GM12878 (cell line): ENCODE measurements at regions not wholly inside any gene's neighbourhood (a gene's known extent, or its start where the extent isn't known, plus 50 kb on each side); places are given as distances from the start of the nearest gene placed in this dataset.

Source experiments
- ATAC-seq: fragments of 200-7000 bp; cut with Tn5 transposase; 3 replicates; pipeline ENCODE4 v1.9.1; 2020; ENCODE audit warnings: mild to moderate bottlenecking, moderate library complexity
- BruUV-seq: library from RNA; stranded (reverse); fragments of 400-500 nt; replicated peaks from 2 replicates; lab custom pipeline; 2021; lab: Mats Ljungman, UMichigan
- CTCF ChIA-PET: fragments of 300-600 bp; sonication (Branson Sonifier 250); formaldehyde crosslinking; extraction: SDS; loops from one replicate; lab custom pipeline; 2021; ENCODE audit warnings: inconsistent platforms; lab: Yijun Ruan, JAX
- POLR2A ChIA-PET: fragments of 350-600 bp; formaldehyde crosslinking; extraction: SDS; loops from one replicate; lab custom pipeline; 2021; ENCODE audit warnings: inconsistent platforms; lab: Charles Lee
- RAD21 ChIA-PET: fragments of 300-600 bp; sonication (Branson Sonifier 250); formaldehyde crosslinking; loops from one replicate; lab custom pipeline; 2023; ENCODE audit warnings: antibody characterized with exemption; ENCODE audit not compliant: unreplicated experiment; lab: Charles Lee
- SMC1A ChIA-PET: fragments of 300-600 bp; sonication (Branson Sonifier 250); formaldehyde crosslinking; loops from one replicate; lab custom pipeline; 2023; ENCODE audit not compliant: unreplicated experiment, uncharacterized antibody; lab: Charles Lee
- DNase-seq: peaks from one replicate; pipeline ENCODE4 v3.0.0-alpha.2; 2011; ENCODE audit warnings: low read depth, low spot score
- FAIRE-seq: peaks from 3 replicates; lab custom pipeline; 2011; peaks lifted over from hg19 to GRCh38; lab: Jason Lieb, UNC
- H2AFZ ChIP-seq: 2 replicates; pipeline ENCODE4 v1.6.0; 2011; ENCODE audit warnings: low read depth, low read length, control low read depth; ENCODE audit not compliant: control insufficient read depth
- H3K27ac ChIP-seq: 2 replicates; pipeline ENCODE4 v1.5.1; 2011; ENCODE audit warnings: control low read depth; ENCODE audit not compliant: control insufficient read depth, insufficient read depth
- H3K27me3 ChIP-seq, 2 experiments: replicated peaks in 1 of 2; 2 replicates each; pipeline versions ENCODE4 v1.6.0 to v1.6.1; 2011; ENCODE audit warnings: low read length in 1 of 2; ENCODE audit not compliant: control insufficient read depth in 2 of 2, insufficient read depth in 2 of 2
- H3K36me3 ChIP-seq, 2 experiments: 2 replicates each; pipeline ENCODE4 v1.5.1; 2011; ENCODE audit warnings: low read length in 1 of 2; ENCODE audit not compliant: control insufficient read depth in 2 of 2, insufficient read depth in 2 of 2
- H3K4me1 ChIP-seq: 2 replicates; pipeline ENCODE4 v1.6.1; 2011; ENCODE audit warnings: mild to moderate bottlenecking, low read length, moderate library complexity, mixed read lengths; ENCODE audit not compliant: control insufficient read depth, insufficient read depth
- H3K4me2 ChIP-seq: 2 replicates; pipeline ENCODE4 v1.6.0; 2011; ENCODE audit warnings: control low read depth; ENCODE audit not compliant: control insufficient read depth, insufficient read depth
- H3K4me3 ChIP-seq: fragments of 200-600 bp; sonication (generic); 2 replicates; pipeline ENCODE4 v1.5.1; 2016
- H3K79me2 ChIP-seq: 2 replicates; pipeline ENCODE4 v1.6.0; 2011; ENCODE audit warnings: low read length; ENCODE audit not compliant: control insufficient read depth, insufficient read depth
- H3K9ac ChIP-seq: 2 replicates; pipeline ENCODE4 v1.8.0; 2011; ENCODE audit warnings: low read length, control low read depth, mixed read lengths; ENCODE audit not compliant: control insufficient read depth, insufficient read depth
- H3K9me3 ChIP-seq: replicated peaks from 3 replicates; pipeline ENCODE4 v1.5.1; 2011; ENCODE audit warnings: mild to moderate bottlenecking, low read length; ENCODE audit not compliant: control insufficient read depth, insufficient read depth
- H4K20me1 ChIP-seq: 2 replicates; pipeline ENCODE4 v1.6.0; 2011; ENCODE audit not compliant: control insufficient read depth, insufficient read depth
- GATAD2B ChIP-seq: fragments of 450-650 bp; conservative IDR thresholded peaks from 2 replicates; pipeline ENCODE4 v1.6.1; 2017; ENCODE audit warnings: low read depth, mild to moderate bottlenecking, moderate library complexity
- MYC ChIP-seq: IDR thresholded peaks from 2 replicates; pipeline ENCODE4 v1.6.1; 2011; ENCODE audit warnings: mild to moderate bottlenecking, low read length, moderate library complexity, inconsistent platforms; ENCODE audit not compliant: insufficient read depth, insufficient replicate concordance, insufficient read length, severe bottlenecking
- NR2C2 ChIP-seq: IDR thresholded peaks from 2 replicates; pipeline ENCODE4 v1.6.1; 2011; ENCODE audit warnings: borderline replicate concordance, low read depth; ENCODE audit not compliant: control insufficient read depth, insufficient read length
- ZNF384 ChIP-seq: IDR thresholded peaks from 2 replicates; pipeline ENCODE4 v1.6.1; 2012; ENCODE audit warnings: low read depth, mild to moderate bottlenecking, low read length, improper control_type of control experiment, borderline replicate concordance
- WGBS: methylation state at CpG from one replicate; pipeline ENCODE4 v1.1.6; 2016; ENCODE audit warnings: low lambda C conversion rate; ENCODE audit not compliant: insufficient replicate concordance, insufficient coverage; ENCODE audit errors: missing lambda C conversion rate; 5-methylcytosine and 5-hydroxymethylcytosine counted together
- in situ Hi-C: fragments of 300-500 bp; cut with MboI; formaldehyde crosslinking; loops from 9 replicates; pipeline ENCODE4 v1.14.3; 2018; ENCODE audit warnings: mixed read lengths
- intact Hi-C: fragments of 100-400 bp; cut with micrococcal nuclease; formaldehyde crosslinking; loops from one replicate; pipeline ENCODE4 v1.14.2; 2022; ENCODE audit not compliant: unreplicated experiment
- TF ChIP-seq, protein P1 (sequence below): IDR thresholded peaks from 2 replicates; pipeline ENCODE4 v1.6.1; 2012; ENCODE audit warnings: low read depth, low read length, improper control_type of control experiment
- TF ChIP-seq, protein P2 (sequence below): fragments of 450-650 bp; IDR thresholded peaks from 2 replicates; pipeline ENCODE4 v1.6.1; 2017; ENCODE audit warnings: mild to moderate bottlenecking, moderate library complexity

- ChIA-PET CTCF (interaction anchor here (1.0 kb wide), 1 partner anchor 11 kb away, joined by 4 read pairs; no protein-coding TSS in a partner anchor), RAD21 (no interaction called here)
- H3K27ac ChIP-seq = no peak overlapping the region
- H3K36me3 ChIP-seq = no peaks in the 10 kb centered on the region
- TF ChIP-seq, protein P1, sequence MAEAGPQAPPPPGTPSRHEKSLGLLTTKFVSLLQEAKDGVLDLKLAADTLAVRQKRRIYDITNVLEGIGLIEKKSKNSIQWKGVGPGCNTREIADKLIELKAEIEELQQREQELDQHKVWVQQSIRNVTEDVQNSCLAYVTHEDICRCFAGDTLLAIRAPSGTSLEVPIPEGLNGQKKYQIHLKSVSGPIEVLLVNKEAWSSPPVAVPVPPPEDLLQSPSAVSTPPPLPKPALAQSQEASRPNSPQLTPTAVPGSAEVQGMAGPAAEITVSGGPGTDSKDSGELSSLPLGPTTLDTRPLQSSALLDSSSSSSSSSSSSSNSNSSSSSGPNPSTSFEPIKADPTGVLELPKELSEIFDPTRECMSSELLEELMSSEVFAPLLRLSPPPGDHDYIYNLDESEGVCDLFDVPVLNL = no peak
- no peak for TF ChIP-seq GATAD2B
- no peak for TF ChIP-seq NR2C2
- no peak for TF ChIP-seq ZNF384
- TF ChIP-seq, protein P2, sequence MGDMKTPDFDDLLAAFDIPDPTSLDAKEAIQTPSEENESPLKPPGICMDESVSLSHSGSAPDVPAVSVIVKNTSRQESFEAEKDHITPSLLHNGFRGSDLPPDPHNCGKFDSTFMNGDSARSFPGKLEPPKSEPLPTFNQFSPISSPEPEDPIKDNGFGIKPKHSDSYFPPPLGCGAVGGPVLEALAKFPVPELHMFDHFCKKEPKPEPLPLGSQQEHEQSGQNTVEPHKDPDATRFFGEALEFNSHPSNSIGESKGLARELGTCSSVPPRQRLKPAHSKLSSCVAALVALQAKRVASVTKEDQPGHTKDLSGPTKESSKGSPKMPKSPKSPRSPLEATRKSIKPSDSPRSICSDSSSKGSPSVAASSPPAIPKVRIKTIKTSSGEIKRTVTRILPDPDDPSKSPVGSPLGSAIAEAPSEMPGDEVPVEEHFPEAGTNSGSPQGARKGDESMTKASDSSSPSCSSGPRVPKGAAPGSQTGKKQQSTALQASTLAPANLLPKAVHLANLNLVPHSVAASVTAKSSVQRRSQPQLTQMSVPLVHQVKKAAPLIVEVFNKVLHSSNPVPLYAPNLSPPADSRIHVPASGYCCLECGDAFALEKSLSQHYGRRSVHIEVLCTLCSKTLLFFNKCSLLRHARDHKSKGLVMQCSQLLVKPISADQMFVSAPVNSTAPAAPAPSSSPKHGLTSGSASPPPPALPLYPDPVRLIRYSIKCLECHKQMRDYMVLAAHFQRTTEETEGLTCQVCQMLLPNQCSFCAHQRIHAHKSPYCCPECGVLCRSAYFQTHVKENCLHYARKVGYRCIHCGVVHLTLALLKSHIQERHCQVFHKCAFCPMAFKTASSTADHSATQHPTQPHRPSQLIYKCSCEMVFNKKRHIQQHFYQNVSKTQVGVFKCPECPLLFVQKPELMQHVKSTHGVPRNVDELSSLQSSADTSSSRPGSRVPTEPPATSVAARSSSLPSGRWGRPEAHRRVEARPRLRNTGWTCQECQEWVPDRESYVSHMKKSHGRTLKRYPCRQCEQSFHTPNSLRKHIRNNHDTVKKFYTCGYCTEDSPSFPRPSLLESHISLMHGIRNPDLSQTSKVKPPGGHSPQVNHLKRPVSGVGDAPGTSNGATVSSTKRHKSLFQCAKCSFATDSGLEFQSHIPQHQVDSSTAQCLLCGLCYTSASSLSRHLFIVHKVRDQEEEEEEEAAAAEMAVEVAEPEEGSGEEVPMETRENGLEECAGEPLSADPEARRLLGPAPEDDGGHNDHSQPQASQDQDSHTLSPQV = no peak
- TF ChIP-seq MYC = no peak
- TF ChIP-seq, all 136 proteins: peak for 0
- Histone ChIP-seq H3K4me1 (no peaks in the 10 kb centered on the region), H3K9me3 (no peaks in the 10 kb centered on the region), H3K9ac (no peak overlapping the region), H2AFZ (no peak overlapping the region), H3K27me3 (no peaks in the 10 kb centered on the region), H4K20me1 (no peaks in the 10 kb centered on the region), H3K79me2 (no peaks in the 10 kb centered on the region), H3K4me3 (no peak overlapping the region), H3K4me2 (no peak overlapping the region)
- FAIRE-seq = no peak
- BruUV-seq = no TSS peak
- SMC1A ChIA-PET = interaction anchor here (1.2 to 1.4 kb wide), 2 partner anchors 13 to 40 kb away, joined by 3 to 4 read pairs; no protein-coding TSS in a partner anchor
- intact Hi-C loops = no loop called here
- POLR2A ChIA-PET = interaction anchor here (1.0 kb wide), 1 partner anchor 19 kb away, joined by 3 read pairs; no protein-coding TSS in a partner anchor
- DNase-seq = no peak
- WGBS = 93% methylated on average over 1 of the region's 1 CpG
- in situ Hi-C loops = no loop called here
- no peak for ATAC-seq
Observed at GRCh38 chr6:119545245-119545644, 195.7 kb upstream of the MAN1A1 start.
